Astrocyte (in vitro differentiated cells and primary cell): ENCODE measurements at regions not wholly inside any gene's neighbourhood (a gene's known extent, or its start where the extent isn't known, plus 50 kb on each side); places are given as distances from the start of the nearest gene placed in this dataset.

Experiments
- DNase-seq: peaks from one replicate; pipeline ENCODE4 v3.0.0-alpha.2; 2010; ENCODE audit warnings: low read depth
- FAIRE-seq: peaks from 2 replicates; lab custom pipeline; 2011; peaks lifted over from hg19 to GRCh38; lab: Jason Lieb, UNC
- H2AFZ ChIP-seq: 2 replicates; pipeline ENCODE4 v1.6.0; 2012; ENCODE audit warnings: low read depth, low read length, inconsistent platforms
- H3K27ac ChIP-seq: 2 replicates; pipeline ENCODE4 v1.5.1; 2011; ENCODE audit warnings: low read depth, low read length, inconsistent platforms
- H3K27me3 ChIP-seq: 2 replicates; pipeline ENCODE4 v1.6.0; 2011; ENCODE audit warnings: low read length, inconsistent platforms; ENCODE audit not compliant: insufficient read depth
- H3K36me3 ChIP-seq: 2 replicates; pipeline ENCODE4 v1.5.1; 2011; ENCODE audit warnings: low read length, inconsistent platforms; ENCODE audit not compliant: insufficient read depth
- H3K4me1 ChIP-seq: 2 replicates; pipeline ENCODE4 v1.5.1; 2011; ENCODE audit warnings: low read length, inconsistent platforms; ENCODE audit not compliant: insufficient read depth
- H3K4me2 ChIP-seq: 2 replicates; pipeline ENCODE4 v1.6.0; 2012; ENCODE audit warnings: low read length, inconsistent platforms
- H3K4me3 ChIP-seq: 2 replicates; pipeline ENCODE4 v1.5.1; 2011; ENCODE audit warnings: low read depth, mild to moderate bottlenecking, low read length, inconsistent platforms; ENCODE audit not compliant: insufficient read depth
- H3K79me2 ChIP-seq: 2 replicates; pipeline ENCODE4 v1.6.0; 2012; ENCODE audit warnings: mild to moderate bottlenecking, low read length, inconsistent platforms; ENCODE audit not compliant: insufficient read depth
- H3K9ac ChIP-seq: 2 replicates; pipeline ENCODE4 v1.6.0; 2012; ENCODE audit warnings: mild to moderate bottlenecking, low read length, inconsistent platforms
- H3K9me3 ChIP-seq: 2 replicates; pipeline ENCODE4 v1.5.1; 2012; ENCODE audit warnings: low read depth, mild to moderate bottlenecking, low read length, inconsistent platforms; ENCODE audit not compliant: insufficient read depth
- H4K20me1 ChIP-seq: 2 replicates; pipeline ENCODE4 v1.6.0; 2012; ENCODE audit warnings: low read length, inconsistent platforms; ENCODE audit not compliant: insufficient read depth
- H3K27ac Mint-ChIP-seq: one replicate; pipeline ENCODE4 v1.8.0; 2021; ENCODE audit warnings: mild to moderate bottlenecking, mixed read lengths; ENCODE audit not compliant: unreplicated experiment
- H3K27me3 Mint-ChIP-seq: one replicate; pipeline ENCODE4 v1.8.0; 2021; ENCODE audit warnings: low read depth, mixed read lengths; ENCODE audit not compliant: unreplicated experiment
- H3K36me3 Mint-ChIP-seq: one replicate; pipeline ENCODE4 v1.8.0; 2021; ENCODE audit warnings: low read depth, mixed read lengths; ENCODE audit not compliant: unreplicated experiment
- H3K4me1 Mint-ChIP-seq: one replicate; pipeline ENCODE4 v1.8.0; 2021; ENCODE audit warnings: low read depth, mixed read lengths; ENCODE audit not compliant: unreplicated experiment
- H3K4me3 Mint-ChIP-seq: one replicate; pipeline ENCODE4 v1.8.0; 2021; ENCODE audit warnings: mild to moderate bottlenecking, moderate library complexity, mixed read lengths; ENCODE audit not compliant: unreplicated experiment
- H3K9me3 Mint-ChIP-seq: one replicate; pipeline ENCODE4 v1.8.0; 2021; ENCODE audit warnings: mild to moderate bottlenecking, mixed read lengths; ENCODE audit not compliant: unreplicated experiment
- EZH2 ChIP-seq: IDR thresholded peaks from 2 replicates; pipeline ENCODE4 v1.6.1; 2012; ENCODE audit warnings: mild to moderate bottlenecking, low read length, inconsistent platforms; ENCODE audit not compliant: insufficient read depth
- TF ChIP-seq, protein P1 (sequence below): IDR thresholded peaks from 2 replicates; pipeline ENCODE4 v1.5.1; 2011; ENCODE audit warnings: low read depth, mild to moderate bottlenecking, inconsistent platforms, low read length, moderate library complexity; ENCODE audit not compliant: insufficient read depth

- Histone ChIP-seq H3K79me2 (no peaks in the 10 kb centered on the region), H4K20me1 (no peaks in the 10 kb centered on the region), H3K4me3 (no peak overlapping the region), H3K9me3 (no peaks in the 10 kb centered on the region), H3K4me2 (no peak overlapping the region), H3K27me3 (no peaks in the 10 kb centered on the region), H3K9ac (no peak overlapping the region), H3K27ac (no peak overlapping the region), H2AFZ (no peak overlapping the region), H3K36me3 (no peaks in the 10 kb centered on the region), H3K4me1 (no peaks in the 10 kb centered on the region)
- no peak overlapping the region for H3K4me3 Mint-ChIP-seq
- TF ChIP-seq EZH2 = no peak
- TF ChIP-seq, protein P1, sequence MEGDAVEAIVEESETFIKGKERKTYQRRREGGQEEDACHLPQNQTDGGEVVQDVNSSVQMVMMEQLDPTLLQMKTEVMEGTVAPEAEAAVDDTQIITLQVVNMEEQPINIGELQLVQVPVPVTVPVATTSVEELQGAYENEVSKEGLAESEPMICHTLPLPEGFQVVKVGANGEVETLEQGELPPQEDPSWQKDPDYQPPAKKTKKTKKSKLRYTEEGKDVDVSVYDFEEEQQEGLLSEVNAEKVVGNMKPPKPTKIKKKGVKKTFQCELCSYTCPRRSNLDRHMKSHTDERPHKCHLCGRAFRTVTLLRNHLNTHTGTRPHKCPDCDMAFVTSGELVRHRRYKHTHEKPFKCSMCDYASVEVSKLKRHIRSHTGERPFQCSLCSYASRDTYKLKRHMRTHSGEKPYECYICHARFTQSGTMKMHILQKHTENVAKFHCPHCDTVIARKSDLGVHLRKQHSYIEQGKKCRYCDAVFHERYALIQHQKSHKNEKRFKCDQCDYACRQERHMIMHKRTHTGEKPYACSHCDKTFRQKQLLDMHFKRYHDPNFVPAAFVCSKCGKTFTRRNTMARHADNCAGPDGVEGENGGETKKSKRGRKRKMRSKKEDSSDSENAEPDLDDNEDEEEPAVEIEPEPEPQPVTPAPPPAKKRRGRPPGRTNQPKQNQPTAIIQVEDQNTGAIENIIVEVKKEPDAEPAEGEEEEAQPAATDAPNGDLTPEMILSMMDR = no peak
- no peak overlapping the region for H3K27ac Mint-ChIP-seq
- H3K9me3 Mint-ChIP-seq = peaks cover 2% of the 10 kb centered on the region
- H3K27me3 Mint-ChIP-seq = peaks cover 5% of the 10 kb centered on the region
- no peak for FAIRE-seq
- DNase-seq = no peak
- peaks cover 4% of the 10 kb centered on the region for H3K4me1 Mint-ChIP-seq
- H3K36me3 Mint-ChIP-seq = no peaks in the 10 kb centered on the region
Measured at GRCh38 chr6:6869094-6869493, 238.7 kb upstream of the RREB1 start.

DNA sequence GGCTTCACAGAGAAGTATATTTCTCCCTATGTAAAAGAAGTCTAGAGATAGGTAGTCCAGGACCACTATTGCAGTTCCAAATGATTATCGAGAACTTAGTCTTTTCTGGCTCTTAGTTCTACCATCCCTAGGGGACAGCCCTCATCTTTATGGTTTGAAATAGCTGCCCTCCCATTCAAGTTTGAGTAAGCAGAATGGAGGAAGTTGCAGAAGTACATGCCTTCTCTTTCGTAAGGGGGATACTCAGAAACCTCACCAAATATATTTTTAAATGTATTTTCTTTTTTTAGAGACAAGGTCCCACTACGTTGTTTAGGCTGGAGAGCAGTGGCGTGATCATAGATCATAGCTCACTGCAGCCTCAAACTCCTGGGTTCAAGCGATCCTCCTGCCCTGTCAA, 236.8 kb upstream of the RREB1 start:
- Mint-ChIP-seq H3K4me3 (no peak overlapping the region), H3K36me3 (no peaks in the 10 kb centered on the region), H3K27me3 (peaks cover 5% of the 10 kb centered on the region), H3K9me3 (no peaks in the 10 kb centered on the region), H3K4me1 (peaks cover 6% of the 10 kb centered on the region), H3K27ac (no peak overlapping the region)
- no peak overlapping the region for H3K4me2 ChIP-seq
- no peak overlapping the region for H3K4me3 ChIP-seq
- H3K9ac ChIP-seq = no peak overlapping the region
- no peak overlapping the region for H3K27ac ChIP-seq
- H3K79me2 ChIP-seq = no peaks in the 10 kb centered on the region
- FAIRE-seq (no peak), DNase-seq (no peak)
- H3K9me3 ChIP-seq = no peaks in the 10 kb centered on the region
- no peaks in the 10 kb centered on the region for H3K27me3 ChIP-seq
- H4K20me1 ChIP-seq = no peaks in the 10 kb centered on the region
- TF ChIP-seq, protein P1 = no peak
- TF ChIP-seq EZH2 = no peak
- no peaks in the 10 kb centered on the region for H3K36me3 ChIP-seq
- H3K4me1 ChIP-seq = no peaks in the 10 kb centered on the region
- H2AFZ ChIP-seq = no peak overlapping the region

- no peak overlapping the region for H3K27ac Mint-ChIP-seq
- no peaks in the 10 kb centered on the region for H3K4me1 ChIP-seq
- H4K20me1 ChIP-seq = no peaks in the 10 kb centered on the region
- H3K9ac ChIP-seq = no peak overlapping the region
- no peaks in the 10 kb centered on the region for H3K79me2 ChIP-seq
- no peak overlapping the region for H2AFZ ChIP-seq
- no peaks in the 10 kb centered on the region for H3K36me3 ChIP-seq
- no peaks in the 10 kb centered on the region for H3K27me3 ChIP-seq
- no peaks in the 10 kb centered on the region for H3K36me3 Mint-ChIP-seq
- DNase-seq (no peak), FAIRE-seq (no peak)
- TF ChIP-seq, protein P1 = no peak
- TF ChIP-seq EZH2 = no peak
- H3K4me3 ChIP-seq = no peak overlapping the region
- H3K27me3 Mint-ChIP-seq = peaks cover 3% of the 10 kb centered on the region
- no peaks in the 10 kb centered on the region for H3K9me3 ChIP-seq
- H3K4me2 ChIP-seq = no peak overlapping the region
- H3K9me3 Mint-ChIP-seq = no peaks in the 10 kb centered on the region
- no peak overlapping the region for H3K27ac ChIP-seq
- H3K4me1 Mint-ChIP-seq = peaks cover 7% of the 10 kb centered on the region
- H3K4me3 Mint-ChIP-seq = no peak overlapping the region
Measured at GRCh38 chr6:6872459-6873344, 235.1 kb upstream of the RREB1 start.
